Nucleus accumbens (tissue), 56 donors: ENCODE measurements at regions not wholly inside any gene's neighbourhood (a gene's known extent, or its start where the extent isn't known, plus 50 kb on each side); places are given as distances from the start of the nearest gene placed in this dataset.
A peak's percentile ranks its signal among the peaks of the same experiment; 100 is the strongest.

Experiments used
- DNase-seq, 56 donors: peaks; one replicate each; lab custom pipeline; 2025; lab: John Stamatoyannopoulos, UW

GRCh38 chr13:39100996-39101738 is 62.9 kb downstream of the NHLRC3 start:
- DNase-seq, result no peak

- DNase-seq, result peak in 28 of 56 donors; percentile 6 to 46 (median 22)
Observed at GRCh38 chr13:39102981-39103490, 64.8 kb downstream of the NHLRC3 start.

- DNase-seq, result peak in 1 of 56 donors; percentile 17
Observed at GRCh38 chr13:39105110-39105509, 66.9 kb downstream of the NHLRC3 start.

GRCh38 chr13:39106216-39107005 is 68.2 kb downstream of the NHLRC3 start:
- peak in 1 of 56 donors; percentile 6 for DNase-seq

- DNase-seq, result no peak
Observed at GRCh38 chr13:39107561-39107960, 69.3 kb downstream of the NHLRC3 start.

GRCh38 chr13:39108783-39109182 is 70.5 kb downstream of the NHLRC3 start:
- DNase-seq, result peak in 1 of 56 donors; percentile 12

GRCh38 chr13:39110518-39111097 is 72.4 kb downstream of the NHLRC3 start:
- no peak for DNase-seq

GRCh38 chr13:39111145-39111544 is 72.9 kb downstream of the NHLRC3 start:
- DNase-seq, result no peak

GRCh38 chr13:39119422-39119821 is 81.2 kb downstream of the NHLRC3 start:
- no peak for DNase-seq

- DNase-seq, result no peak
Observed at GRCh38 chr13:39123578-39123977, 85.3 kb downstream of the NHLRC3 start.

- no peak for DNase-seq
Observed at GRCh38 chr13:39129213-39129612, 91.0 kb downstream of the NHLRC3 start.

- DNase-seq, result no peak
Observed at GRCh38 chr13:39130301-39130700, 92.0 kb downstream of the NHLRC3 start.

- no peak for DNase-seq
Observed at GRCh38 chr13:39132286-39133230, 94.3 kb downstream of the NHLRC3 start.

- DNase-seq, result no peak
Observed at GRCh38 chr13:39133781-39134180, 95.5 kb downstream of the NHLRC3 start.

GRCh38 chr13:39134574-39134973 is 96.3 kb downstream of the NHLRC3 start:
- DNase-seq, result no peak

- DNase-seq, result no peak
Observed at GRCh38 chr13:39144391-39144790, 106.1 kb downstream of the NHLRC3 start.

- DNase-seq, result peak in 39 of 56 donors; percentile 2 to 75 (median 25)
Observed at GRCh38 chr13:39144941-39145533, 106.8 kb downstream of the NHLRC3 start.

GRCh38 chr13:39148513-39148961 is 110.3 kb downstream of the NHLRC3 start:
- DNase-seq, result no peak

GRCh38 chr13:39149896-39150295 is 111.6 kb downstream of the NHLRC3 start:
- DNase-seq, result no peak

GRCh38 chr13:39154041-39154440 is 115.8 kb downstream of the NHLRC3 start:
- DNase-seq, result no peak
